Pancreas (tissue), 10 donors: ENCODE measurements at regions not wholly inside any gene's neighbourhood (a gene's known extent, or its start where the extent isn't known, plus 50 kb on each side); places are given as distances from the start of the nearest gene placed in this dataset.

Experiments
- ATAC-seq, 4 donors: fragments of 200-7000 bp; cut with Tn5 transposase; one replicate each; pipeline versions ENCODE4 v1.8.0 to v1.9.1; 2020; ENCODE audit warnings: mild to moderate bottlenecking in 4 of 4, moderate library complexity in 4 of 4
- DNase-seq, 6 donors: peaks; one replicate each; pipeline ENCODE4 v3.0.0-alpha.2; 2020
- FAIRE-seq: peaks from 2 replicates; lab custom pipeline; 2012; peaks lifted over from hg19 to GRCh38; lab: Jason Lieb, UNC
- H3K27ac ChIP-seq, 4 donors: fragments of 200-600 bp; sonication (generic); 1 replicate in 3 of 4; 2 replicates in 1 of 4; pipeline versions ENCODE4 v1.5.0 to v1.8.0; 2020
- H3K27me3 ChIP-seq, 4 donors: fragments of 200-600 bp; one replicate each; pipeline ENCODE4 v1.8.0; 2021
- H3K36me3 ChIP-seq, 3 donors: fragments of 200-600 bp; sonication (generic) in 1 of 3; one replicate each; pipeline versions ENCODE4 v1.5.0 to v1.8.0; 2020 to 2021
- H3K4me1 ChIP-seq, 3 donors: fragments of 200-600 bp; one replicate each; pipeline ENCODE4 v1.8.0; 2021
- H3K4me3 ChIP-seq, 4 donors: fragments of 200-600 bp; sonication (generic) in 2 of 4; one replicate each; pipeline versions ENCODE4 v1.5.0 to v1.8.0; 2020 to 2021
- H3K9me3 ChIP-seq, 4 donors: fragments of 200-600 bp; one replicate each; pipeline ENCODE4 v1.8.0; 2021
- CTCF ChIP-seq, 4 donors: fragments of 200-600 bp; sonication (generic) in 3 of 4; IDR thresholded peaks; one replicate each; pipeline versions ENCODE4 v1.5.0 to v1.8.0; 2021; ENCODE audit warnings: antibody characterized with exemption in 4 of 4
- WGBS, 2 donors: extraction: QIAGEN DNeasy Blood & Tissue Kit; methylation state at CpG; one replicate each; pipeline ENCODE4 v1.1.7; 2013; 5-methylcytosine and 5-hydroxymethylcytosine counted together
- intact Hi-C, 3 donors: fragments of 100-400 bp; cut with DNase I; formaldehyde crosslinking; loops; one replicate each; pipeline versions ENCODE4 v1.11.1 to v1.14.2; 2022
- donor health status: healthy with polysubstance abuse.
- donor health status: DM: no; HTN: no; CAD: no; lungs with moderate emphysema.
- donor health status: DM: no; HTN: no; CAD: no.
- donor health status: control.
- donor health status: control.
- donor health status: Bipolar disorder and iron deficiency.
- donor health status: DM: yes; HTN: yes; CAD: no.
- donor health status: DM: no; HTN: no; CAD: no.
- donor health status: DM: no; HTN: no; CAD: no.
- donor health status: DM: yes; HTN: yes; CAD: no.

- H3K27ac ChIP-seq: no peak overlapping the region
Observed at GRCh38 chr4:62930884-62931283, 1478.4 kb downstream of the TECRL start.

GRCh38 chr4:62928483-62928882 is 1480.8 kb downstream of the TECRL start:
- DNase-seq (no peak), ATAC-seq (no peak), FAIRE-seq (no peak)
- intact Hi-C loops: no loop called here
- no peaks in the 10 kb centered on the region for H3K9me3 ChIP-seq
- no peaks in the 10 kb centered on the region for H3K36me3 ChIP-seq
- 35% methylated on average over 3 of the region's 3 CpGs for WGBS, 2 donors
- H3K27ac ChIP-seq: no peak overlapping the region
- H3K27me3 ChIP-seq: no peaks in the 10 kb centered on the region
- no peak for TF ChIP-seq CTCF (IDR thresholded peaks at IDR 0.05)
- no peak overlapping the region for H3K4me3 ChIP-seq
- H3K4me1 ChIP-seq: no peaks in the 10 kb centered on the region

More at GRCh38 chr4:62930884-62931283, 1478.4 kb downstream of the TECRL start:
- no peaks in the 10 kb centered on the region for H3K36me3 ChIP-seq
- no peak for DNase-seq
- no peaks in the 10 kb centered on the region for H3K9me3 ChIP-seq
- ATAC-seq: no peak
- TF ChIP-seq CTCF (IDR thresholded peaks at IDR 0.05): no peak
- no peaks in the 10 kb centered on the region for H3K27me3 ChIP-seq
- no peaks in the 10 kb centered on the region for H3K4me1 ChIP-seq
- intact Hi-C loops: no loop called here
- FAIRE-seq: no peak
- no CpG with 5 or more reads among the region's 1 CpG for WGBS, 2 donors
- no peak overlapping the region for H3K4me3 ChIP-seq

GRCh38 chr4:62927574-62927973 is 1481.7 kb downstream of the TECRL start:
- Histone ChIP-seq H3K27ac (no peak overlapping the region), H3K4me1 (no peaks in the 10 kb centered on the region), H3K27me3 (no peaks in the 10 kb centered on the region), H3K36me3 (no peaks in the 10 kb centered on the region), H3K4me3 (no peak overlapping the region), H3K9me3 (no peaks in the 10 kb centered on the region)
- FAIRE-seq (no peak), DNase-seq (no peak), ATAC-seq (no peak)
- WGBS, 2 donors: 19 to 21% methylated on average over 3 of the region's 3 CpGs
- TF ChIP-seq CTCF (IDR thresholded peaks at IDR 0.05): no peak
- intact Hi-C loops: no loop called here

- intact Hi-C loops: no loop called here
- no peaks in the 10 kb centered on the region for H3K9me3 ChIP-seq
- no peaks in the 10 kb centered on the region for H3K4me1 ChIP-seq
- 49 to 53% methylated on average over 4 of the region's 4 CpGs for WGBS, 2 donors
- DNase-seq: no peak
- no peak overlapping the region for H3K4me3 ChIP-seq
- no peak for FAIRE-seq
- H3K27ac ChIP-seq: no peak overlapping the region
- no peaks in the 10 kb centered on the region for H3K27me3 ChIP-seq
- no peaks in the 10 kb centered on the region for H3K36me3 ChIP-seq
- TF ChIP-seq CTCF (IDR thresholded peaks at IDR 0.05): no peak
- ATAC-seq: no peak
Observed at GRCh38 chr4:62923783-62924182, 1485.5 kb downstream of the TECRL start.

GRCh38 chr4:62917649-62918048 is 1491.6 kb downstream of the TECRL start:
- Histone ChIP-seq H3K4me3 (no peak overlapping the region), H3K27ac (no peak overlapping the region), H3K9me3 (no peaks in the 10 kb centered on the region), H3K27me3 (no peaks in the 10 kb centered on the region), H3K4me1 (no peaks in the 10 kb centered on the region), H3K36me3 (no peaks in the 10 kb centered on the region)
- WGBS, 2 donors: 46 to 49% methylated on average over 2 of the region's 2 CpGs
- FAIRE-seq: no peak
- no peak for TF ChIP-seq CTCF (IDR thresholded peaks at IDR 0.05)
- DNase-seq: no peak
- intact Hi-C loops: no loop called here
- ATAC-seq: no peak
